Right lobe of liver (tissue), 4 donors: ENCODE measurements at regions not wholly inside any gene's neighbourhood (a gene's known extent, or its start where the extent isn't known, plus 50 kb on each side); places are given as distances from the start of the nearest gene placed in this dataset.

Experiments used
- CTCF ChIP-seq, 4 donors: fragments of 200-600 bp in 3 of 4; fragments of 450-650 bp in 1 of 4; IDR thresholded peaks; one replicate each; pipeline versions ENCODE4 v1.5.1 to v1.8.0; 2016 to 2022; ENCODE audit warnings: antibody characterized with exemption in 4 of 4, mild to moderate bottlenecking in 2 of 4
- POLR2A ChIP-seq: fragments of 450-650 bp; IDR thresholded peaks from one replicate; pipeline ENCODE4 v1.6.1; 2017; ENCODE audit warnings: antibody characterized with exemption, mild to moderate bottlenecking
- donor health status: DM: no; HTN: no; CAD: no.
- donor health status: DM: no; HTN: no; CAD: no.
- donor health status: DM: no; HTN: yes; CAD: no.

DNA sequence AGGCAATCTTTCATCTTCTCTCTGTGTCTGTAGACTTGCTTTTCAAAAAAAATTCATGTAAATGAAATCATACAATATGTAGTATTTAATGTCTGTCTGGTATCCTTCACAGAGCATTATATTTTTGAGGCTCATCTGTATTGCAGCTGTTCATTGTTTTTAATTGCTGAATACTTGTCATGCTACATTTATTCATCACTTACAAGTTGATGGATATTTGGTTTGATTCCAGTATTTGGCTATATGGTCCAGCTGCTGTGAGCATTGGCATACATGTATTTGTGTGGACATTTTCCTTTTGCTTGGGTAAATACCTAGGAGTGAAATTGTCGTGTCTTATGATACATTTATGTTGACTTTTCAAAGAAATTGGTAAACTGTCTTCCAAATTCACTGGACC is 441.4 kb downstream of the DCDC2C start:
- TF ChIP-seq CTCF (IDR thresholded peaks at IDR 0.05) (no peak), POLR2A (no peak)
